ENCODE measurements at regions not wholly inside any gene's neighbourhood (a gene's known extent, or its start where the extent isn't known, plus 50 kb on each side); places are given as distances from the start of the nearest gene placed in this dataset.

DNA sequence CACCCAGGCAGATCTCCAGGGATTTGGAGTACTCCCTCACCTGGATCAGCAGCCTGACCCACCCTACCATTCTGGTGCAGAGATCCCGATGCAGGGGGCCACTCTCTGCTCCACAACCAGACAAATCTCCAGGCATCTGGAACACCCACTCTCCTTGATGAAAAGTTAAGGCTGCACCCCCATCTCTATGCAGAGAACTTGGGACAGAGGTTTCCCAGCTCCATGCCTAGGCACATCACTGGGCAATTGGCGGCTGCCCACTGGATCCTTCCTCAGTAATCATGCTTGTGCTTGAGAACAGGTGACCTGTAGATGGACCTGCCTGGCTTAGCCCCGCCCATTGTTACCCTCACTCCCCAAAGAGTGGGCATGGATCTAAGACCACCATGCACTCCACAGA lies 624.9 kb downstream of the CBLN2 start:
- no peak overlapping the region for H3K4me3 ChIP-seq (ENCODE audit: low read length in 3 of 3)
- no peaks in the 10 kb centered on the region for H3K4me1 ChIP-seq (ENCODE audit: control insufficient read depth in 2 of 3, insufficient read depth in 2 of 3, low read depth in 1 of 3, low read length in 3 of 3)
- no peak overlapping the region for H3K27ac ChIP-seq (ENCODE audit: low read depth in 2 of 2, low read length in 2 of 2)
- no peak overlapping the region for H3K9ac ChIP-seq (ENCODE audit: low read length in 3 of 3)
- TF ChIP-seq, protein P1, sequence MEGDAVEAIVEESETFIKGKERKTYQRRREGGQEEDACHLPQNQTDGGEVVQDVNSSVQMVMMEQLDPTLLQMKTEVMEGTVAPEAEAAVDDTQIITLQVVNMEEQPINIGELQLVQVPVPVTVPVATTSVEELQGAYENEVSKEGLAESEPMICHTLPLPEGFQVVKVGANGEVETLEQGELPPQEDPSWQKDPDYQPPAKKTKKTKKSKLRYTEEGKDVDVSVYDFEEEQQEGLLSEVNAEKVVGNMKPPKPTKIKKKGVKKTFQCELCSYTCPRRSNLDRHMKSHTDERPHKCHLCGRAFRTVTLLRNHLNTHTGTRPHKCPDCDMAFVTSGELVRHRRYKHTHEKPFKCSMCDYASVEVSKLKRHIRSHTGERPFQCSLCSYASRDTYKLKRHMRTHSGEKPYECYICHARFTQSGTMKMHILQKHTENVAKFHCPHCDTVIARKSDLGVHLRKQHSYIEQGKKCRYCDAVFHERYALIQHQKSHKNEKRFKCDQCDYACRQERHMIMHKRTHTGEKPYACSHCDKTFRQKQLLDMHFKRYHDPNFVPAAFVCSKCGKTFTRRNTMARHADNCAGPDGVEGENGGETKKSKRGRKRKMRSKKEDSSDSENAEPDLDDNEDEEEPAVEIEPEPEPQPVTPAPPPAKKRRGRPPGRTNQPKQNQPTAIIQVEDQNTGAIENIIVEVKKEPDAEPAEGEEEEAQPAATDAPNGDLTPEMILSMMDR (IDR thresholded peaks at IDR 0.05; ENCODE audit: borderline replicate concordance, extremely low read depth, insufficient read depth) = no peak
- H3K27me3 ChIP-seq (ENCODE audit: control insufficient read depth, insufficient read depth, low read length) = no peaks in the 10 kb centered on the region
- H3K36me3 ChIP-seq (ENCODE audit: control insufficient read depth in 2 of 3, insufficient read depth in 3 of 3, low read length in 3 of 3) = no peaks in the 10 kb centered on the region
- no peak for DNase-seq
- H3K9me3 ChIP-seq (ENCODE audit: control insufficient read depth in 2 of 3, insufficient read depth in 1 of 3, low read length in 3 of 3) = no peaks in the 10 kb centered on the region
- FAIRE-seq = no peak
- intact Hi-C loops (cut with DNase I) = no loop called here

DNA sequence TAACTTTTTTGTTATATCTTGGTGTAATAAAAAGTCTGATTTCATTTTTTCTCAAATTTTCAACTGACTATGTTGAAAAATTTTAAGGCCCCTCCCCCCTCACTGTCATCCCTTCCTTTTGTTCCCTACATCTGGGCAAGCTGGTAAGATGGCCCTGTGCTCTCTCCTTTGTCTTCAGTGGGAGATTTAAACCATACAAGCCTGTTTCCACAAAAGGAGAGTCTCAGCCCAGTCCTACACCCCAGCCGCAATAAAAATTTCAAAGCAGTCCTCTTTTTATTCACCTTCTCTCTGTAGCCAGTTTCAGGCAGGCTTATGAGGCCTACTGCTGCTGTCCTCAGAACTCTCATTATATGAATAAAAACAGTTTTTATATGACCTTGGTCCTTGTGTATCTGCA lies 630.5 kb downstream of the CBLN2 start:
- Histone ChIP-seq H3K4me3 (ENCODE audit: low read length in 3 of 3) (no peak overlapping the region), H3K9me3 (ENCODE audit: control insufficient read depth in 2 of 3, insufficient read depth in 1 of 3, low read length in 3 of 3) (no peaks in the 10 kb centered on the region), H3K27me3 (ENCODE audit: control insufficient read depth, insufficient read depth, low read length) (no peaks in the 10 kb centered on the region), H3K36me3 (ENCODE audit: control insufficient read depth in 2 of 3, insufficient read depth in 3 of 3, low read length in 3 of 3) (no peaks in the 10 kb centered on the region), H3K9ac (ENCODE audit: low read length in 3 of 3) (no peak overlapping the region), H3K27ac (ENCODE audit: low read depth in 2 of 2, low read length in 2 of 2) (no peak overlapping the region), H3K4me1 (ENCODE audit: control insufficient read depth in 2 of 3, insufficient read depth in 2 of 3, low read depth in 1 of 3, low read length in 3 of 3) (no peaks in the 10 kb centered on the region)
- intact Hi-C loops (cut with DNase I) = no loop called here
- TF ChIP-seq, protein P1 (IDR thresholded peaks at IDR 0.05; ENCODE audit: borderline replicate concordance, extremely low read depth, insufficient read depth) = no peak
- FAIRE-seq (no peak), DNase-seq (no peak)

DNA sequence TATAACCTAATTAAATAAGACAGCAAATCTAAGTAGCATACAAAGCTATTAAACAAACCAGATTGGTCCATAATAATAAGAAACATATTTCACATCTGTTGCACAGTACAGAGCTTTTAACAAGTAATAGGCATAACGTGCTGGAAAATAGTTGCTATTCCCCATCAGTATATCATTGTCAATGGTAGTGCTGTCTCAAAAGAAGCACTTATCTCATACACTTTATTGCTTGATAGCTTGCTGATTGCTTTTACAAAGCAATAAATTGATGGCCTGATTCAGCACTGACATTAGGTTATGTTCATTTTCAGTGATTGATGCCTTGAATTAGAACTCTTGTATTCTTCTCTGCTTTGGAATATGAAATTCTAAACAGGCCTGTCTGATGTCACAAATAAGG lies 641.7 kb downstream of the CBLN2 start:
- intact Hi-C loops (cut with DNase I) = no loop called here
- DNase-seq = peak in 2 of 5 donors; percentile 6 to 36
- no peak for FAIRE-seq
- no peaks in the 10 kb centered on the region for H3K36me3 ChIP-seq (ENCODE audit: control insufficient read depth in 2 of 3, insufficient read depth in 3 of 3, low read length in 3 of 3)
- no peak overlapping the region for H3K27ac ChIP-seq (ENCODE audit: low read depth in 2 of 2, low read length in 2 of 2)
- H3K9me3 ChIP-seq (ENCODE audit: control insufficient read depth in 2 of 3, insufficient read depth in 1 of 3, low read length in 3 of 3) = peaks cover 0 to 4% (median 0%) of the 10 kb centered on the region in 3 donors
- no peaks in the 10 kb centered on the region for H3K27me3 ChIP-seq (ENCODE audit: control insufficient read depth, insufficient read depth, low read length)
- H3K9ac ChIP-seq (ENCODE audit: low read length in 3 of 3) = no peak overlapping the region
- no peak overlapping the region for H3K4me3 ChIP-seq (ENCODE audit: low read length in 3 of 3)
- H3K4me1 ChIP-seq (ENCODE audit: control insufficient read depth in 2 of 3, insufficient read depth in 2 of 3, low read depth in 1 of 3, low read length in 3 of 3) = no peaks in the 10 kb centered on the region
- TF ChIP-seq, protein P1 (IDR thresholded peaks at IDR 0.05; ENCODE audit: borderline replicate concordance, extremely low read depth, insufficient read depth) = no peak
